SJCRH30 (cell line): ENCODE measurements at regions not wholly inside any gene's neighbourhood (a gene's known extent, or its start where the extent isn't known, plus 50 kb on each side); places are given as distances from the start of the nearest gene placed in this dataset.

Experiments
- DNase-seq, 2 experiments: peaks; one replicate each; pipeline ENCODE4 v3.0.0-alpha.2; 2015 to 2020
- H3K27ac ChIP-seq: fragments of 250-450 bp; sonication (Bioruptor Pico); 2 replicates; pipeline ENCODE4 v1.5.1; 2020; ENCODE audit warnings: mild to moderate bottlenecking, moderate library complexity
- H3K27me3 ChIP-seq: fragments of 250-450 bp; sonication (Bioruptor Pico); 2 replicates; pipeline ENCODE4 v1.5.1; 2020; ENCODE audit warnings: mild to moderate bottlenecking, moderate library complexity
- H3K36me3 ChIP-seq: fragments of 250-450 bp; sonication (Bioruptor Pico); 2 replicates; pipeline ENCODE4 v1.5.1; 2020; ENCODE audit warnings: mild to moderate bottlenecking, moderate library complexity
- H3K4me1 ChIP-seq: fragments of 250-450 bp; sonication (Bioruptor Pico); 2 replicates; pipeline ENCODE4 v1.5.1; 2020; ENCODE audit warnings: mild to moderate bottlenecking, moderate library complexity
- H3K4me3 ChIP-seq: fragments of 250-450 bp; sonication (Bioruptor Pico); 2 replicates; pipeline ENCODE4 v1.5.1; 2020; ENCODE audit warnings: mild to moderate bottlenecking, moderate library complexity
- H3K9me3 ChIP-seq: fragments of 250-450 bp; sonication (Bioruptor Pico); replicated peaks from 2 replicates; pipeline ENCODE4 v1.5.1; 2020; ENCODE audit warnings: mild to moderate bottlenecking, moderate library complexity

DNA sequence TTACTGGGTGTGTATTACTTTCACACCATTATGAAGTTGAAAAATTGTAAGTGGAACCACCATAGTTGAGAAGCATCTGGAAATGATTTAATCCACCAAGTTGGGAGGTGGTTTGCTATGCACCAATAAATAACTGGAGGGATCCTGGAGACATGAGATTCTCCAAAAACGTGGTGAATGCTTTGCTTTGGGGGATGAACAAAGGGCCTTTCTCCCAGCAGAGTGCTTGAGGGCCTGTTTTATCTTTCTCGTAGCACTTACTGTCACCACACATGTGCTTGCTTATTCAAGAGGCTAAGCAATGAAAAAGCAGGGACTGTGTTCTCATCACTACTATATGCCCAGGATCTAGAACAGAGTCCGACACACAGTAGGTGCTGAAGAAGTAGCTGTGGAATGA is 371.1 kb downstream of the DHX35 start:
- no peaks in the 10 kb centered on the region for H3K4me1 ChIP-seq
- H3K4me3 ChIP-seq = no peak overlapping the region
- no peaks in the 10 kb centered on the region for H3K36me3 ChIP-seq
- no peak overlapping the region for H3K27ac ChIP-seq
- H3K27me3 ChIP-seq = no peaks in the 10 kb centered on the region
- no peaks in the 10 kb centered on the region for H3K9me3 ChIP-seq
- DNase-seq = no peak

DNA sequence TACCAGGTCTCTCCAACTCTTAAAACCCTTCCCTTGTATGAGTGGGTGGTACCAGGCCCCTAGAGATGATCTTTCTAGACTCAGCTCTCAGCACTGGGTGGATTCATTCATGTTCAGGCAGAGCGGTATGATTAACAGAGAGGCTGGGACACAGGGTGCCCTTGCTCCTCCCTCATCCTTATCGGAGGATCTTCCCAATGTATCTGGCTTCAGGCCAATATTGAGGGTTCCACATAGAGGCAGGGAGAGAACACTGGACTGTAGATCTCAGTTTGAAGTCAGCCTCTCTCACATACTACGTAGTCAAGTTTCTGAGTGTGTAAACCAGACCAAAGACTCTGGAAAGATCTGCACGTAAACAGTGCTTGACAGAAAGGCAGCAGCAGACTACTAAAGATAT is 366.2 kb downstream of the DHX35 start:
- DNase-seq = no peak
- H3K27me3 ChIP-seq = no peaks in the 10 kb centered on the region
- H3K27ac ChIP-seq = no peak overlapping the region
- H3K4me3 ChIP-seq = no peak overlapping the region
- H3K9me3 ChIP-seq = no peaks in the 10 kb centered on the region
- no peaks in the 10 kb centered on the region for H3K4me1 ChIP-seq
- no peaks in the 10 kb centered on the region for H3K36me3 ChIP-seq

GRCh38 chr20:39326050-39326449 is 363.9 kb downstream of the DHX35 start:
- H3K27ac ChIP-seq = no peak overlapping the region
- no peaks in the 10 kb centered on the region for H3K36me3 ChIP-seq
- DNase-seq = no peak
- no peak overlapping the region for H3K4me3 ChIP-seq
- no peaks in the 10 kb centered on the region for H3K27me3 ChIP-seq
- no peaks in the 10 kb centered on the region for H3K4me1 ChIP-seq
- no peaks in the 10 kb centered on the region for H3K9me3 ChIP-seq

DNA sequence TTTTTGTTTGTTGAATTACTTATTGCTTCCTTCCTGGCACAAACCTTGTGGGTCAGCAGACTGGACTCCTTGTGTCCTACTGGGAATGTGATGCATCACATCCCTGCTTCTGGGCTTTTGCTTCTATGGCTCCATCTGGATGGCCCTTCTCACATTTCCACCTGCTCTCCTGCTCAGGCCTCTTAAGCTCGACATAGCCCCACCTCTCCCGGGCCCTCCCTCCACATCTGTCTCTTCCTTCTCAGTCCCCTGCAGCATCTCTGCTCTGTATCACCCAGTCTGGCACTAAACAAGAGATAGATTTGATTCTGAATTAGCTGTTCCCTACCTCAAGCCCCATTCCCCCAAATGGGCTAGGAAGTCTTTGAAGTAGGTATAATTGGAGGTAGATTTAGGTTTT is 356.8 kb downstream of the DHX35 start:
- Histone ChIP-seq H3K27ac (no peak overlapping the region), H3K36me3 (no peaks in the 10 kb centered on the region), H3K9me3 (no peaks in the 10 kb centered on the region), H3K4me3 (no peak overlapping the region), H3K4me1 (no peaks in the 10 kb centered on the region), H3K27me3 (peaks cover 23% of the 10 kb centered on the region; the same call in 1 of the 2 replicates)
- no peak for DNase-seq

- Histone ChIP-seq H3K9me3 (peaks cover 6% of the 10 kb centered on the region), H3K36me3 (no peaks in the 10 kb centered on the region), H3K27ac (no peak overlapping the region), H3K4me1 (no peaks in the 10 kb centered on the region), H3K4me3 (no peak overlapping the region), H3K27me3 (peaks cover 15% of the 10 kb centered on the region)
- no peak for DNase-seq
These were observed 350.5 kb downstream of the DHX35 start for GRCh38 chr20:39312676-39313075.

GRCh38 chr20:39311851-39312506 is 349.8 kb downstream of the DHX35 start:
- no peaks in the 10 kb centered on the region for H3K4me1 ChIP-seq
- no peak overlapping the region for H3K27ac ChIP-seq
- H3K4me3 ChIP-seq = no peak overlapping the region
- H3K27me3 ChIP-seq = peaks cover 15% of the 10 kb centered on the region
- H3K9me3 ChIP-seq = peaks cover 8% of the 10 kb centered on the region
- no peaks in the 10 kb centered on the region for H3K36me3 ChIP-seq
- no peak for DNase-seq

DNA sequence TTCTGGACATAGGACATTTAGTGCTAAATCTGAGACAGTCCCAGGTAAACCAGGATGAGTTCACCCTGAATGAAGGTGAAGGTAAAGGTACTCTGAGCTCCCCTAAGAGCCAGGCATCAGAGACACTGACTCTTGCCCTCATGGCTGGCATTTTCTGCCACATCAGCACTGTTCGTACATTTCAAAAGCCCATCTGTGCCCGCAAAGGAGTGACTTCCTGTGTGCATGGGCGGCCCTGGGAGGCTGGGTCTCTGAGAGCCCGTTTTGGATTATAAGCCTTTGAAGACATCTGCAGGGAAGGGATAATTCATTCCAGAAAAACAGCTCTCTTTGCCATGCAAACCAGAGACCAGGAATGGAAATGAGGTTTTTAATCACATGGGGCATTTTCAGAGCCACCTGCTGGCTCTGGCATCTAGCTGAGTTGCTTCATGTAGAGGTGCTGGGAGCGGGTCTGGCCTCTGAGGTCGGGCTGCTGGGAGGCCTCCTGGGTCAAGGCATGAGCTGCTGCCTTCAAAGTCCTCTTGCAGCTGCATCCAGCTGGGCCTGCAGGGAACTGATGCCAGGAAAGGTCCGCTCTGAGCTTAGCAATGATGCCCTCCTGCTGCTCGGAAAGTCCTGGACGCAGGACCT is 348.3 kb downstream of the DHX35 start:
- no peak for DNase-seq
- Histone ChIP-seq H3K36me3 (no peaks in the 10 kb centered on the region), H3K27ac (no peak overlapping the region), H3K4me1 (no peaks in the 10 kb centered on the region), H3K9me3 (peaks cover 8% of the 10 kb centered on the region), H3K27me3 (peaks cover 13% of the 10 kb centered on the region), H3K4me3 (no peak overlapping the region)

GRCh38 chr20:39309458-39309857 is 347.3 kb downstream of the DHX35 start:
- Histone ChIP-seq H3K4me1 (no peaks in the 10 kb centered on the region), H3K4me3 (no peak overlapping the region), H3K27me3 (peaks cover 8% of the 10 kb centered on the region), H3K9me3 (peaks cover 8% of the 10 kb centered on the region), H3K36me3 (no peaks in the 10 kb centered on the region), H3K27ac (no peak overlapping the region)
- DNase-seq = no peak

- peaks cover 9% of the 10 kb centered on the region; the same call in 1 of the 2 replicates for H3K27me3 ChIP-seq
- no peaks in the 10 kb centered on the region; the same call in 1 of the 2 replicates for H3K9me3 ChIP-seq
- H3K4me3 ChIP-seq = no peak overlapping the region
- no peaks in the 10 kb centered on the region for H3K36me3 ChIP-seq
- H3K27ac ChIP-seq = no peak overlapping the region
- H3K4me1 ChIP-seq = no peaks in the 10 kb centered on the region
- no peak for DNase-seq
These were observed 340.2 kb downstream of the DHX35 start for GRCh38 chr20:39302312-39302711.

DNA sequence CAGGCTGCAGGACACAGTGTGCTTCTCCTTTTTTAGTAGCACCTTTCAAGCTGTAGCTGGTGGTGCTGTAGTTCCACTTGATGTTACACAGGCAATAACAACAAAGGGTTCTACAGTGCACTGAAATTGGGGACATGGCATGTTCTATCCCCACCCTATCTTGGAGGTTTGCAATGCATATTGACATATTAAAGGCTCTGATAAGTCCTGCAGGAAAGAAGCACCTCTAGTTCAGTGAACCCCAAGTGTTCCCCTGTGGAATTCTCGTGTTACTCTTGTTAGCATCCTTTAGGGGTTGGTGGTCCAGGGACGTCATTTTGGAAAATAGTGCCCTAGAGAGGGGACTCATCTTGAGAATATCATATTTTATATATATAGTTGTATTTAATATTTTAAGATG is 337.6 kb downstream of the DHX35 start:
- peaks cover 9% of the 10 kb centered on the region; the same call in 1 of the 2 replicates for H3K27me3 ChIP-seq
- H3K36me3 ChIP-seq = no peaks in the 10 kb centered on the region
- DNase-seq = no peak
- H3K4me3 ChIP-seq = no peak overlapping the region
- H3K4me1 ChIP-seq = no peaks in the 10 kb centered on the region
- no peak overlapping the region for H3K27ac ChIP-seq
- H3K9me3 ChIP-seq = no peaks in the 10 kb centered on the region

GRCh38 chr20:39298571-39299506 is 336.7 kb downstream of the DHX35 start:
- DNase-seq = no peak
- no peaks in the 10 kb centered on the region for H3K9me3 ChIP-seq
- no peaks in the 10 kb centered on the region for H3K4me1 ChIP-seq
- peaks cover 9% of the 10 kb centered on the region; the same call in 1 of the 2 replicates for H3K27me3 ChIP-seq
- no peaks in the 10 kb centered on the region for H3K36me3 ChIP-seq
- no peak overlapping the region for H3K4me3 ChIP-seq
- no peak overlapping the region for H3K27ac ChIP-seq

GRCh38 chr20:39298121-39298520 is 336.0 kb downstream of the DHX35 start:
- no peaks in the 10 kb centered on the region for H3K4me1 ChIP-seq
- H3K4me3 ChIP-seq = no peak overlapping the region
- no peak overlapping the region for H3K27ac ChIP-seq
- no peaks in the 10 kb centered on the region for H3K36me3 ChIP-seq
- H3K9me3 ChIP-seq = no peaks in the 10 kb centered on the region
- H3K27me3 ChIP-seq = peaks cover 9% of the 10 kb centered on the region; the same call in 1 of the 2 replicates
- DNase-seq = no peak

- Histone ChIP-seq H3K9me3 (no peaks in the 10 kb centered on the region), H3K4me1 (no peaks in the 10 kb centered on the region), H3K36me3 (no peaks in the 10 kb centered on the region), H3K27ac (no peak overlapping the region), H3K27me3 (peaks cover 14% of the 10 kb centered on the region; the same call in 1 of the 2 replicates), H3K4me3 (no peak overlapping the region)
- DNase-seq = no peak
These were observed 333.2 kb downstream of the DHX35 start for GRCh38 chr20:39295301-39295700.

- no peaks in the 10 kb centered on the region for H3K36me3 ChIP-seq
- H3K4me3 ChIP-seq = no peak overlapping the region
- peaks cover 14% of the 10 kb centered on the region; the same call in 1 of the 2 replicates for H3K27me3 ChIP-seq
These were observed 332.1 kb downstream of the DHX35 start for GRCh38 chr20:39294137-39294725.

More at GRCh38 chr20:39294137-39294725, 332.1 kb downstream of the DHX35 start:
- no peak for DNase-seq
- Histone ChIP-seq H3K9me3 (no peaks in the 10 kb centered on the region), H3K4me1 (no peaks in the 10 kb centered on the region), H3K27ac (no peak overlapping the region)
